IMR-90 (cell line): ENCODE measurements at regions not wholly inside any gene's neighbourhood (a gene's known extent, or its start where the extent isn't known, plus 50 kb on each side); places are given as distances from the start of the nearest gene placed in this dataset.

ENCODE experiments used
- ATAC-seq: fragments of 200-7000 bp; cut with Tn5 transposase; 2 replicates; pipeline ENCODE4 v1.9.1; 2020; ENCODE audit warnings: low read depth, mild to moderate bottlenecking, moderate library complexity
- BruUV-seq: library from RNA; stranded (reverse); fragments of 400-500 nt; replicated peaks from 2 replicates; lab custom pipeline; 2021; lab: Mats Ljungman, UMichigan
- CTCF ChIA-PET: fragments of 300-600 bp; formaldehyde crosslinking; extraction: SDS; loops from one replicate; lab custom pipeline; 2021; ENCODE audit warnings: antibody characterized with exemption; lab: Yijun Ruan, JAX
- POLR2A ChIA-PET: fragments of 300-600 bp; sonication (Branson Sonifier 250); formaldehyde crosslinking; loops from one replicate; lab custom pipeline; 2022; ENCODE audit warnings: antibody characterized with exemption; ENCODE audit not compliant: unreplicated experiment; lab: Charles Lee
- DNase-seq: peaks from one replicate; pipeline ENCODE4 v3.0.0; 2013
- H2AFZ ChIP-seq: replicated peaks from 2 replicates; pipeline ENCODE3; 2013; ENCODE audit warnings: low read length, mild to moderate bottlenecking; ENCODE audit not compliant: poor library complexity
- H2AK5ac ChIP-seq: 2 replicates; pipeline ENCODE4 v1.6.1; 2013; ENCODE audit warnings: low read depth, low read length, inconsistent platforms
- H2AK9ac ChIP-seq: replicated peaks from 2 replicates; pipeline ENCODE3; 2013; ENCODE audit warnings: mild to moderate bottlenecking, low read depth, low read length, moderate library complexity; ENCODE audit not compliant: poor library complexity
- H2BK120ac ChIP-seq: 2 replicates; pipeline ENCODE4 v1.6.1; 2013; ENCODE audit warnings: low read depth, low read length, inconsistent platforms
- H2BK15ac ChIP-seq: 3 replicates; pipeline ENCODE4 v1.6.1; 2013; ENCODE audit warnings: low read depth, low read length, inconsistent platforms
- H2BK20ac ChIP-seq: 2 replicates; pipeline ENCODE4 v1.6.1; 2013; ENCODE audit warnings: low read depth, mild to moderate bottlenecking, inconsistent platforms, low read length, moderate library complexity
- H2BK5ac ChIP-seq: 2 replicates; pipeline ENCODE4 v1.6.1; 2013; ENCODE audit warnings: mild to moderate bottlenecking, low read depth, low read length, inconsistent platforms; ENCODE audit not compliant: poor library complexity, severe bottlenecking
- H3K14ac ChIP-seq: replicated peaks from 2 replicates; pipeline ENCODE4 v1.6.1; 2013; ENCODE audit warnings: low read depth, low read length, inconsistent platforms
- H3K18ac ChIP-seq: 2 replicates; pipeline ENCODE4 v1.6.1; 2013; ENCODE audit warnings: low read depth, low read length, control low read depth
- H3K23ac ChIP-seq: 2 replicates; pipeline ENCODE4 v1.6.1; 2013; ENCODE audit warnings: low read depth, low read length, inconsistent platforms
- H3K27ac ChIP-seq: 2 replicates; pipeline ENCODE4 v1.5.1; 2013; ENCODE audit warnings: mild to moderate bottlenecking, control low read depth, low read length; ENCODE audit not compliant: insufficient read depth
- H3K27me3 ChIP-seq: 2 replicates; pipeline ENCODE4 v1.6.1; 2013; ENCODE audit warnings: low read length; ENCODE audit not compliant: control insufficient read depth, insufficient read depth
- H3K36me3 ChIP-seq: 2 replicates; pipeline ENCODE4 v1.6.1; 2013; ENCODE audit warnings: low read length, mixed read lengths; ENCODE audit not compliant: control insufficient read depth, insufficient read depth
- H3K4ac ChIP-seq: 2 replicates; pipeline ENCODE4 v1.6.1; 2013; ENCODE audit warnings: low read depth, low read length, inconsistent platforms
- H3K4me1 ChIP-seq: 2 replicates; pipeline ENCODE4 v1.6.1; 2013; ENCODE audit warnings: low read length, mixed read lengths; ENCODE audit not compliant: control insufficient read depth, insufficient read depth
- H3K4me2 ChIP-seq: 2 replicates; pipeline ENCODE4 v1.6.1; 2013; ENCODE audit warnings: low read depth, mild to moderate bottlenecking, control low read depth, low read length, moderate library complexity
- H3K4me3 ChIP-seq: 2 replicates; pipeline ENCODE4 v1.5.1; 2013; ENCODE audit warnings: low read depth, mild to moderate bottlenecking, control low read depth, low read length, moderate library complexity; ENCODE audit not compliant: insufficient read depth
- H3K56ac ChIP-seq: 2 replicates; pipeline ENCODE4 v1.6.1; 2013; ENCODE audit warnings: low read length, inconsistent platforms; ENCODE audit not compliant: insufficient read depth; ENCODE audit errors: extremely low read depth
- H3K79me1 ChIP-seq, 2 experiments: 2 replicates each; pipeline ENCODE4 v1.6.1; 2013; ENCODE audit warnings: low read length in 2 of 2, inconsistent platforms in 1 of 2, low read depth in 1 of 2
- H3K9ac ChIP-seq: 2 replicates; pipeline ENCODE4 v1.6.1; 2013; ENCODE audit warnings: low read depth, low read length, control low read depth
- H3K9me1 ChIP-seq: 2 replicates; pipeline ENCODE4 v1.6.1; 2013; ENCODE audit warnings: low read length, inconsistent platforms; ENCODE audit not compliant: insufficient read depth
- H3K9me3 ChIP-seq: 2 replicates; pipeline ENCODE4 v1.6.1; 2013; ENCODE audit warnings: low read length; ENCODE audit not compliant: control insufficient read depth, insufficient read depth
- H4K20me1 ChIP-seq: 2 replicates; pipeline ENCODE4 v1.6.1; 2013; ENCODE audit warnings: low read length, inconsistent platforms; ENCODE audit not compliant: insufficient read depth
- H4K5ac ChIP-seq: 2 replicates; pipeline ENCODE4 v1.6.1; 2013; ENCODE audit warnings: mild to moderate bottlenecking, low read depth, low read length, control low read depth
- H4K8ac ChIP-seq, 2 experiments: 2 replicates each; pipeline ENCODE4 v1.6.1; 2013; ENCODE audit warnings: low read depth in 2 of 2, low read length in 2 of 2, control low read depth in 1 of 2, inconsistent platforms in 1 of 2
- H4K91ac ChIP-seq: 2 replicates; pipeline ENCODE4 v1.6.1; 2013; ENCODE audit warnings: low read depth, low read length, inconsistent platforms; ENCODE audit not compliant: insufficient read depth
- BHLHE40 ChIP-seq: fragments of 150-350 bp; IDR thresholded peaks from 2 replicates; pipeline ENCODE4 v1.6.1; 2016; ENCODE audit warnings: mild to moderate bottlenecking, low read depth, low read length
- CEBPB ChIP-seq: IDR thresholded peaks from 2 replicates; pipeline ENCODE4 v1.6.1; 2012; ENCODE audit warnings: low read depth, low read length, improper control_type of control experiment
- CHD1 ChIP-seq: IDR thresholded peaks from 2 replicates; pipeline ENCODE4 v1.6.1; 2012; ENCODE audit warnings: low read depth, low read length, improper control_type of control experiment
- CTCF ChIP-seq: conservative IDR thresholded peaks from 2 replicates; pipeline ENCODE4 v1.5.1; 2012; ENCODE audit warnings: mild to moderate bottlenecking, low read depth, low read length, improper control_type of control experiment
- ELK1 ChIP-seq: fragments of 150-350 bp; IDR thresholded peaks from 2 replicates; pipeline ENCODE4 v1.6.1; 2016; ENCODE audit warnings: low read depth, mild to moderate bottlenecking, low read length, moderate library complexity, borderline replicate concordance
- MAFK ChIP-seq: IDR thresholded peaks from 2 replicates; pipeline ENCODE4 v1.6.1; 2012; ENCODE audit warnings: low read depth, low read length, improper control_type of control experiment
- MAZ ChIP-seq: IDR thresholded peaks from 2 replicates; pipeline ENCODE4 v1.6.1; 2012; ENCODE audit warnings: low read depth, mild to moderate bottlenecking, low read length, improper control_type of control experiment, moderate library complexity, borderline replicate concordance
- MXI1 ChIP-seq: IDR thresholded peaks from 2 replicates; pipeline ENCODE4 v1.6.1; 2012; ENCODE audit warnings: low read depth, mild to moderate bottlenecking, low read length, moderate library complexity, borderline replicate concordance
- NFE2L2 ChIP-seq: fragments of 150-350 bp; IDR thresholded peaks from 2 replicates; pipeline ENCODE4 v1.6.1; 2016; ENCODE audit warnings: low read depth, mild to moderate bottlenecking, low read length
- POLR2A ChIP-seq: IDR thresholded peaks from 2 replicates; pipeline ENCODE4 v1.6.1; 2012; ENCODE audit warnings: mild to moderate bottlenecking, low read depth, low read length
- RAD21 ChIP-seq: IDR thresholded peaks from 2 replicates; pipeline ENCODE4 v1.6.1; 2012; ENCODE audit warnings: low read length, improper control_type of control experiment
- RCOR1 ChIP-seq: IDR thresholded peaks from 2 replicates; pipeline ENCODE4 v1.6.1; 2012; ENCODE audit warnings: mild to moderate bottlenecking, low read length, improper control_type of control experiment; ENCODE audit not compliant: insufficient replicate concordance
- RFX5 ChIP-seq: IDR thresholded peaks from 2 replicates; pipeline ENCODE4 v1.8.0; 2012; ENCODE audit warnings: low read depth, mild to moderate bottlenecking, low read length, moderate library complexity
- SMC3 ChIP-seq: fragments of 150-350 bp; IDR thresholded peaks from 2 replicates; pipeline ENCODE4 v1.6.1; 2016; ENCODE audit warnings: low read depth, mild to moderate bottlenecking, antibody characterized with exemption, low read length, moderate library complexity
- WGBS, 2 experiments: methylation state at CpG; one replicate each; pipeline versions ENCODE4 v1.1.5 to v1.1.7; 2013; ENCODE audit warnings: missing lambda C conversion rate in 2 of 2; ENCODE audit not compliant: insufficient read length in 1 of 2; ENCODE audit errors: extremely low coverage in 2 of 2; 5-methylcytosine and 5-hydroxymethylcytosine counted together
- dilution Hi-C: fragments of 300-500 bp; cut with HindIII; formaldehyde crosslinking; loops from one replicate; pipeline ENCODE4 v1.14.3; 2018; ENCODE audit warnings: low sequenced_read_pairs; ENCODE audit not compliant: unreplicated experiment
- in situ Hi-C: fragments of 300-500 bp; cut with MboI; formaldehyde crosslinking; loops from 3 replicates; pipeline ENCODE4 v1.14.3; 2019; ENCODE audit warnings: low sequenced_read_pairs, inconsistent platforms, mixed read lengths
- intact Hi-C: fragments of 100-400 bp; cut with micrococcal nuclease; formaldehyde crosslinking; loops from 2 replicates; pipeline ENCODE4 v1.10.0; 2022
- TF ChIP-seq, protein P1 (sequence below): fragments of 150-350 bp; IDR thresholded peaks from 2 replicates; pipeline ENCODE4 v1.6.1; 2017; ENCODE audit warnings: mild to moderate bottlenecking, antibody characterized with exemption, low read length, low read depth

DNA sequence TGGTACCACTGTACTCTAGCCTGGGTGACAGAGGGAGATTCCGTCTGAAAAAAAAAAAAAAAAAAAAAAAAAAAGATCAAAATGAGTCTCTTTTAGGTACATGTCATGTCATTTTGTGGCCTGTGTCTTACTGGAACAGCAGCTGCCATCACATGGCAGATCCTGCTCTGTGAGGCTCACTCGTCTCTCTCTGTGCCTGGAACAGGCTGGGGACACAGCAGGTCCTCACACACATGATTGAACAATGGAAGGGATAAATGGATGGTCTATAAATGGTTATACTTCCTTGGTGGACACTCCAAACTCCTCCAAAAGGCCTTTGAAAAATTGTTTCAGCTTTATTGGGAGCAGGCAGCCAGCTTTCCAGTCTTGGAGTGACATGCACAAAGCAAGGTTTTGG lies 236.2 kb upstream of the COPS8 start:
- DNase-seq (no peak), ATAC-seq (no peak)
- H3K36me3 ChIP-seq = no peaks in the 10 kb centered on the region
- no peak overlapping the region for H3K23ac ChIP-seq
- no peak overlapping the region for H3K9ac ChIP-seq
- dilution Hi-C loops (no loop called here), intact Hi-C loops (no loop called here), in situ Hi-C loops (no loop called here)
- H3K27ac ChIP-seq = no peak overlapping the region
- H3K4me3 ChIP-seq = no peak overlapping the region
- H3K27me3 ChIP-seq = peaks cover 5% of the 10 kb centered on the region; the same call in 1 of the 2 replicates
- no peak overlapping the region for H2BK15ac ChIP-seq
- BruUV-seq = no TSS peak
- TF ChIP-seq MAZ (no peak), RCOR1 (no peak), CTCF (no peak), BHLHE40 (no peak), RFX5 (no peak), NFE2L2 (no peak), CHD1 (no peak), POLR2A (no peak), CEBPB (no peak), MAFK (no peak), MXI1 (no peak), SMC3 (no peak), ELK1 (no peak), RAD21 (no peak)
- TF ChIP-seq, protein P1, sequence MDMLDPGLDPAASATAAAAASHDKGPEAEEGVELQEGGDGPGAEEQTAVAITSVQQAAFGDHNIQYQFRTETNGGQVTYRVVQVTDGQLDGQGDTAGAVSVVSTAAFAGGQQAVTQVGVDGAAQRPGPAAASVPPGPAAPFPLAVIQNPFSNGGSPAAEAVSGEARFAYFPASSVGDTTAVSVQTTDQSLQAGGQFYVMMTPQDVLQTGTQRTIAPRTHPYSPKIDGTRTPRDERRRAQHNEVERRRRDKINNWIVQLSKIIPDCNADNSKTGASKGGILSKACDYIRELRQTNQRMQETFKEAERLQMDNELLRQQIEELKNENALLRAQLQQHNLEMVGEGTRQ = no peak
- H3K4ac ChIP-seq = no peak overlapping the region
- H4K20me1 ChIP-seq = no peaks in the 10 kb centered on the region
- no peak overlapping the region for H2BK120ac ChIP-seq
- ChIA-PET CTCF (no interaction called here), POLR2A (no interaction called here)
- peaks cover 2% of the 10 kb centered on the region; the same call in 1 of the 2 replicates for H3K9me3 ChIP-seq
- no peak overlapping the region for H2AFZ ChIP-seq
- no peak overlapping the region for H4K91ac ChIP-seq
- no peaks in the 10 kb centered on the region for H3K79me1 ChIP-seq
- H3K14ac ChIP-seq = no peak overlapping the region
- no peak overlapping the region for H2AK5ac ChIP-seq
- no peak overlapping the region for H3K56ac ChIP-seq
- no peak overlapping the region for H2BK20ac ChIP-seq
- WGBS, 2 experiments = no CpG with 5 or more reads among the region's 2 CpGs
- no peak overlapping the region for H3K4me2 ChIP-seq
- H3K4me1 ChIP-seq = no peaks in the 10 kb centered on the region
- H4K5ac ChIP-seq = no peak overlapping the region
- no peak overlapping the region for H3K18ac ChIP-seq
- H4K8ac ChIP-seq = no peak overlapping the region
- H3K9me1 ChIP-seq = no peaks in the 10 kb centered on the region
- H2BK5ac ChIP-seq = no peak overlapping the region
- H2AK9ac ChIP-seq = no peak overlapping the region
